ENCODE measurements at regions not wholly inside any gene's neighbourhood (a gene's known extent, or its start where the extent isn't known, plus 50 kb on each side); places are given as distances from the start of the nearest gene placed in this dataset.

- TF ChIP-seq, protein P1, sequence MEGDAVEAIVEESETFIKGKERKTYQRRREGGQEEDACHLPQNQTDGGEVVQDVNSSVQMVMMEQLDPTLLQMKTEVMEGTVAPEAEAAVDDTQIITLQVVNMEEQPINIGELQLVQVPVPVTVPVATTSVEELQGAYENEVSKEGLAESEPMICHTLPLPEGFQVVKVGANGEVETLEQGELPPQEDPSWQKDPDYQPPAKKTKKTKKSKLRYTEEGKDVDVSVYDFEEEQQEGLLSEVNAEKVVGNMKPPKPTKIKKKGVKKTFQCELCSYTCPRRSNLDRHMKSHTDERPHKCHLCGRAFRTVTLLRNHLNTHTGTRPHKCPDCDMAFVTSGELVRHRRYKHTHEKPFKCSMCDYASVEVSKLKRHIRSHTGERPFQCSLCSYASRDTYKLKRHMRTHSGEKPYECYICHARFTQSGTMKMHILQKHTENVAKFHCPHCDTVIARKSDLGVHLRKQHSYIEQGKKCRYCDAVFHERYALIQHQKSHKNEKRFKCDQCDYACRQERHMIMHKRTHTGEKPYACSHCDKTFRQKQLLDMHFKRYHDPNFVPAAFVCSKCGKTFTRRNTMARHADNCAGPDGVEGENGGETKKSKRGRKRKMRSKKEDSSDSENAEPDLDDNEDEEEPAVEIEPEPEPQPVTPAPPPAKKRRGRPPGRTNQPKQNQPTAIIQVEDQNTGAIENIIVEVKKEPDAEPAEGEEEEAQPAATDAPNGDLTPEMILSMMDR (IDR thresholded peaks at IDR 0.05; ENCODE audit: low read depth, low read length) = no peak
- H3K4me3 ChIP-seq (ENCODE audit: low read depth, low read length) = no peak overlapping the region
Measured at GRCh38 chr1:233732206-233732605, 118.3 kb downstream of the KCNK1 start.

- TF ChIP-seq, protein P1 (IDR thresholded peaks at IDR 0.05; ENCODE audit: low read depth, low read length) = no peak
- no peak overlapping the region for H3K4me3 ChIP-seq (ENCODE audit: low read depth, low read length)
Measured at GRCh38 chr1:233734456-233734855, 120.5 kb downstream of the KCNK1 start.

GRCh38 chr1:233735331-233735730, 121.4 kb downstream of the KCNK1 start:
- no peak overlapping the region for H3K4me3 ChIP-seq (ENCODE audit: low read depth, low read length)
- TF ChIP-seq, protein P1 (IDR thresholded peaks at IDR 0.05; ENCODE audit: low read depth, low read length) = no peak

GRCh38 chr1:233735847-233736246, 121.9 kb downstream of the KCNK1 start:
- TF ChIP-seq, protein P1 (IDR thresholded peaks at IDR 0.05; ENCODE audit: low read depth, low read length) = no peak
- no peak overlapping the region for H3K4me3 ChIP-seq (ENCODE audit: low read depth, low read length)

DNA sequence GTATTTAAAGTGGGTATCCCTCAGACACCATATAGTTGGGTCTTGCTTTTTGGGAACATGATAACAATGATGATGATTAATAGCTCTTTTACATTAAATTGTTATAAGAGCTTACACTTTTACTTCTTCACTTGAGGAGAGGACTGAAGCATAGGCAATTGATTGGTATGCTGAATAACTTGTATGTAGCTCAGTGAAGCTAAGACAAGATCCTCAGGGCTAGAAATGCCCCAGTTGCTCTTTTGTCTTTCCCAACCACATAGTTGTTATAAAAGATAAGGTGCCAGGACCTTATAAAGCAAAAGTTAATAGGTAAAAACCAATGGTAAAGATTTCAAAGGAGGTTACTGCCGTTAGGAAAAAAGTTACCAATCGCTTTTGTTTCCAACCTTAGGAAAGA, 123.4 kb downstream of the KCNK1 start:
- H3K4me3 ChIP-seq (ENCODE audit: low read depth, low read length) = no peak overlapping the region
- TF ChIP-seq, protein P1 (IDR thresholded peaks at IDR 0.05; ENCODE audit: low read depth, low read length) = no peak

GRCh38 chr1:233738396-233738795, 124.5 kb downstream of the KCNK1 start:
- TF ChIP-seq, protein P1 (IDR thresholded peaks at IDR 0.05; ENCODE audit: low read depth, low read length) = no peak
- H3K4me3 ChIP-seq (ENCODE audit: low read depth, low read length) = no peak overlapping the region

GRCh38 chr1:233738850-233739249, 124.9 kb downstream of the KCNK1 start:
- TF ChIP-seq, protein P1 (IDR thresholded peaks at IDR 0.05; ENCODE audit: low read depth, low read length) = no peak

More at GRCh38 chr1:233738850-233739249, 124.9 kb downstream of the KCNK1 start:
- no peak overlapping the region for H3K4me3 ChIP-seq (ENCODE audit: low read depth, low read length)
